Osteocyte (in vitro differentiated cells): ENCODE measurements at regions not wholly inside any gene's neighbourhood (a gene's known extent, or its start where the extent isn't known, plus 50 kb on each side); places are given as distances from the start of the nearest gene placed in this dataset.

Source experiments
- DNase-seq: peaks from one replicate; pipeline ENCODE4 v3.0.0; 2021; ENCODE audit warnings: mixed read lengths; ENCODE audit not compliant: unreplicated experiment; ENCODE audit errors: extremely low spot score
- H3K27ac Mint-ChIP-seq: one replicate; pipeline ENCODE4 v1.8.0; 2021; ENCODE audit warnings: mild to moderate bottlenecking, mixed read lengths; ENCODE audit not compliant: unreplicated experiment
- H3K27me3 Mint-ChIP-seq: one replicate; pipeline ENCODE4 v1.8.0; 2021; ENCODE audit warnings: mixed read lengths; ENCODE audit not compliant: unreplicated experiment
- H3K36me3 Mint-ChIP-seq: one replicate; pipeline ENCODE4 v1.8.0; 2021; ENCODE audit warnings: mixed read lengths; ENCODE audit not compliant: unreplicated experiment
- H3K4me1 Mint-ChIP-seq: one replicate; pipeline ENCODE4 v1.8.0; 2021; ENCODE audit warnings: mixed read lengths; ENCODE audit not compliant: unreplicated experiment
- H3K4me3 Mint-ChIP-seq: one replicate; pipeline ENCODE4 v1.8.0; 2021; ENCODE audit warnings: mild to moderate bottlenecking, moderate library complexity, mixed read lengths; ENCODE audit not compliant: unreplicated experiment
- H3K9me3 Mint-ChIP-seq: one replicate; pipeline ENCODE4 v1.8.0; 2021; ENCODE audit warnings: mixed read lengths; ENCODE audit not compliant: unreplicated experiment
- CTCF ChIP-seq: fragments of 200-600 bp; sonication (generic); IDR thresholded peaks from 2 replicates; pipeline ENCODE4 v1.5.0; 2021; ENCODE audit warnings: antibody characterized with exemption, mild to moderate bottlenecking, moderate library complexity

GRCh38 chrX:121258545-121258944 is 211.1 kb downstream of the GLUD2 start:
- Mint-ChIP-seq H3K36me3 (no peaks in the 10 kb centered on the region), H3K9me3 (peaks cover 4% of the 10 kb centered on the region), H3K27me3 (no peaks in the 10 kb centered on the region), H3K4me1 (no peaks in the 10 kb centered on the region), H3K27ac (no peak overlapping the region), H3K4me3 (no peak overlapping the region)
- no peak for TF ChIP-seq CTCF
- no peak for DNase-seq

DNA sequence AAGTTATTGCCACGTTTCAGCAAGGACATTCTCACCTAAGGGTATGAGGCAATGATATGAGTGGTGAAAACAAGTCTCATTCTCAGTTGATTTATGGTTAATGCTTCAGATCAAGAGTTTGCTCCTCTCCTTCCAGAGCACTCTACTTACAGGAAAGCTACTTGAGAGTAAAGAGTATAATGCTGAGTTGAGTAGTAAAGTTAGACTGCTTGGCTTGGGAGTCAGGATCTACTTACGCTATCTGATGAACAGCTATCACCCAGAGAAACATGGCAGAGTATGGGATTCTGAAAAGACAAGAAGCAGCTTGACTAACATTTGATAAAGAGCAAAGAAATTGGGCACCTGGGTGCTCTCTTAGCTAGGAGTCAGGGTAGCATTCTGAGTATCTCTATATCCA is 211.8 kb downstream of the GLUD2 start:
- TF ChIP-seq CTCF, result no peak
- H3K9me3 Mint-ChIP-seq, result peaks cover 4% of the 10 kb centered on the region
- DNase-seq, result no peak
- H3K4me1 Mint-ChIP-seq, result no peaks in the 10 kb centered on the region
- H3K36me3 Mint-ChIP-seq, result no peaks in the 10 kb centered on the region
- no peak overlapping the region for H3K27ac Mint-ChIP-seq
- H3K4me3 Mint-ChIP-seq, result no peak overlapping the region
- H3K27me3 Mint-ChIP-seq, result no peaks in the 10 kb centered on the region

- TF ChIP-seq CTCF, result no peak
- no peaks in the 10 kb centered on the region for H3K36me3 Mint-ChIP-seq
Measured at GRCh38 chrX:121260596-121261240, 213.3 kb downstream of the GLUD2 start.

GRCh38 chrX:121283921-121284320 is 236.5 kb downstream of the GLUD2 start:
- no peaks in the 10 kb centered on the region for H3K36me3 Mint-ChIP-seq
- H3K4me1 Mint-ChIP-seq, result no peaks in the 10 kb centered on the region
- no peak overlapping the region for H3K4me3 Mint-ChIP-seq
- no peak for DNase-seq
- peaks cover 17% of the 10 kb centered on the region for H3K9me3 Mint-ChIP-seq
- H3K27me3 Mint-ChIP-seq, result no peaks in the 10 kb centered on the region
- no peak overlapping the region for H3K27ac Mint-ChIP-seq
- TF ChIP-seq CTCF, result no peak

More at GRCh38 chrX:121260596-121261240, 213.3 kb downstream of the GLUD2 start:
- DNase-seq, result no peak
- H3K4me3 Mint-ChIP-seq, result no peak overlapping the region
- no peaks in the 10 kb centered on the region for H3K9me3 Mint-ChIP-seq
- no peaks in the 10 kb centered on the region for H3K27me3 Mint-ChIP-seq
- H3K27ac Mint-ChIP-seq, result no peak overlapping the region
- H3K4me1 Mint-ChIP-seq, result no peaks in the 10 kb centered on the region

DNA sequence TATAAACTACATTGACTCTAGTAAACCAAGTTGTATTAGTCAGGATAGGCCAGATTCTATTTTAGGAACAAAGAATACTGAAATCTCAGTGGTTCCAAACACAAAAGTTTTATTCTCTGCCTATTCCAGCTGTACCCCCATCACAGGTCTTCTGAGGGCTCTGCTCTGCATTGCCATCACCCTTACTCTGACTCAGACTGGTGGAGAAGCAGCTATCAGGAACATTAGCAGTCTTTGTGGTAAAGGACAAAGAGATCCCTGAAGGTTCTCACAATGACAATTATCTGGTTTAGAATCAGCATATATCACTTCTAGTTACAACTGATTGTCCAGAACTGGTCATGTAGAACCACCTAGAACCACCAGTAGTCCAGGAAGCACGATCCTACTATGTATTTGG is 251.1 kb downstream of the GLUD2 start:
- no peaks in the 10 kb centered on the region for H3K9me3 Mint-ChIP-seq

More for the DNA sequence above, 251.1 kb downstream of the GLUD2 start:
- no peaks in the 10 kb centered on the region for H3K27me3 Mint-ChIP-seq
- H3K4me3 Mint-ChIP-seq, result no peak overlapping the region
- no peaks in the 10 kb centered on the region for H3K4me1 Mint-ChIP-seq
- TF ChIP-seq CTCF, result no peak
- H3K36me3 Mint-ChIP-seq, result no peaks in the 10 kb centered on the region
- no peak overlapping the region for H3K27ac Mint-ChIP-seq
- DNase-seq, result no peak
